Cerebellar cortex (tissue), 1 donor: ENCODE measurements at regions not wholly inside any gene's neighbourhood (a gene's known extent, or its start where the extent isn't known, plus 50 kb on each side); places are given as distances from the start of the nearest gene placed in this dataset.
"Not testable (repeated sequence)": the region's sequence is repeated elsewhere in the genome, so short reads cannot be mapped to it uniquely, and the experiment has no call there.

Source experiments
- DNase-seq: peaks from one replicate; pipeline ENCODE4 v3.0.0-alpha.2; 2015; ENCODE audit warnings: low spot score

- not testable (repeated sequence) for DNase-seq
Measured at GRCh38 chr18:14991934-14992445, 244.0 kb downstream of the ANKRD30B start.

- DNase-seq, result not testable (repeated sequence)
Measured at GRCh38 chr18:14992758-14993157, 244.8 kb downstream of the ANKRD30B start.

GRCh38 chr18:14995023-14995422 is 247.1 kb downstream of the ANKRD30B start:
- not testable (repeated sequence) for DNase-seq

DNA sequence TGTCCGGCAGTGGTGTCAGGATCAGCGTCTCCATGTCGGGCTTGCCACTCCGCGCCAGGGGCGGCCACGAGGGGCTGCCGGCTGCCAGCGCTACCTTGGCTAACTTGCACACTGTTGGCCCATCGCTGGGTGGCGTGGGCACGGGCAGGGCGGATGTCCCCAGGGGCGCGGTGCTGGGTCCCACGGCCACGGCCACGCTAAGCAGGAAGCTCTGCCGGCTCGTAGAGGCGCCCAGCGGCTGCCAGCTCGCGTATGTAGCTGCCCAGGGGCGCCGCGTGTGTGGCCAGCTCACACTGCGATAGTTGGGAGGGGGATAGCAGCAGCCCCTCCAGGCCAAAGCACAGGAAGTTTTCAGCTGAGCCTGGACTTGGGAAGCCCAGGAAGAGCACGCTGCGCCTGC is 249.4 kb downstream of the ANKRD30B start:
- DNase-seq, result no peak

- not testable (repeated sequence) for DNase-seq
Measured at GRCh38 chr18:14997899-14998298, 249.9 kb downstream of the ANKRD30B start.

- DNase-seq, result not testable (repeated sequence)
Measured at GRCh38 chr18:14998360-14999042, 250.5 kb downstream of the ANKRD30B start.

DNA sequence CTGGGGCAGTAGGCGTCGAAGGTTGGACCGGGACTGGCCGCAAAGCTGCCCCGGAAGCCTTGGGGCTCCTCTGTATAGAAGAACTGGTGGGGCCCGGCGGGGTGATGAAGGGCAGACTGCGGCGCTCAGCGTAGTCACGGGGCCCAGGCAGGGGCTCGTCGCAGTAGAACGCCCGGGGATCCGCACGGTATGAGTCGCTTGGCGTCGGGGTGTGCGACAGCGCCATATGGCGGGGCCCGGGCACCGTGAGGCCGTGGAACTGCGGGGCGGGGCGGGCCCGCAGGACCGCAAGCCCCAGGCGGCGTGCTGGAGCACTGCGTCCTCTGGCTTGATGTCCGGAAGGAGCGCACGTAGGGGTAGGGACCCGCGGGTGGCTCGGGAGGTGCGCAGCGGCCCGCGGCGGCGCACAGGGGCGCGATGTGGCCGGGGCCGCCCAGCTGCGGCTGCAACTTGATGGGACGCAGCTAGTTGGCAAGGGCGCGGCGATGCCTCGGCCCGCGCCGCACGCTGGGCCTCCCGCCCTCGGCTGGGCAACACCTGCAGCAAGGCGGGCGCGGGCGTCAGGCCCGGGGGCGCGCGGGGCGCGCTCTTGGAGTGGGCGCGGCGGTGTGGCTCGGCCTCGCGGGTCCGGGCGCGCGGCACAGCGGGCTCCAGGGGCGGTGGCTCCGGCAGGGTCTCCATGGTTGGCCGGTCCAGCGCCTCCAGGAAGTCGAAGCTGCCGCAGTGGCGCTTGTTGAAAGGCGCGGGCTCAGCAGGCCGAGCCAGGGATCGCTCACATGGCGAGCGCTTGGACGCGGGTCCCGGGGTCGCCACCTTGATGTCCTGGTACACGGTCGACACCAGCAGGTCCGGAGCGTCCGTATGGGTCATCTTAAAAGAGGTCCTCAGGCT is 251.4 kb downstream of the ANKRD30B start:
- no peak for DNase-seq

DNA sequence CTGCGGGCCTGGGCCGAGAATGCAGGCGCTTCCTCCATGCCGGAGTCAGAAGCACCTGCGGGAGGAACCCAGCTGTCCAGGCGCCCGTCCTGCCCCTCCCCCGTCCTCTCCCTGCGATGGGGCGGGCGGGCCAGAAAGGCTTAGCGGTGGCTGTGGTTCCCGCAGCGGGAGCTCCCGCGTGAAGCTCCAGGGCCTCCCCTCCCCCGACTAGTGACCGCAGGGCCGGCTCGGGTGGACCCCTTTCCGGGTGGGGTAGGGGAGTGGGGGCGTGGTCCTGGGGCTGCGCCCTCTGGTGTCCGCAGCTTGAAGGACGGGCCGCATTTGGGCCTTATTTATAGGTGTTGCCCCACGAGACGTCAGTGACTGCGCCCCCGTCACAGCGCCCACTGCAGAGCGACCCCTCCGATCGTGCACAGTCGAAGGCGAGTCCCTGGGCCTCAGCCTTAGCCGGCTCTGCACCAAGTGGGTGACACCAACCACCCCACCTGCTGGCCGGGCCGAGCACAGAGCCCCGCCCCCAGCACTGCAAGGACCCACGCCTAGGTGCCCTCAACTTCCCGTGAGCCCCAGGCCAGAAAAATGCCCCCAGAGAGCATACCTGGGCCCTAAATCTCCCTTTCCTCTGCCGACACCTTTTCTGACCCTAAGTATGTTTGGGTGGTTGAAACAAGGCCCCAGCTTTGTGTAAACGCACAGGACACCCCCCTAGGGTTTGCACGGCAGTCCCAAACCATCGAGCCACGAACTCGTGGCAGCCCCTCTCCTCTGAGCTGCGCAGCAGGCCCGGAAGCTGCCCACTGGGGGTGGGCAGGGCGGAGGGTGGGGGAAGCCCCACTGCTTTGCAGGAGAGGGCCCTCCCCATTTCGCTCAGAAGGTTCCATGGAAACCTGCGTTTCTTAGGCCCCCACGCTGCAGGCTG is 252.4 kb downstream of the ANKRD30B start:
- DNase-seq, result not testable (repeated sequence)

- not testable (repeated sequence) for DNase-seq
Measured at GRCh38 chr18:15001038-15001794, 253.2 kb downstream of the ANKRD30B start.

DNA sequence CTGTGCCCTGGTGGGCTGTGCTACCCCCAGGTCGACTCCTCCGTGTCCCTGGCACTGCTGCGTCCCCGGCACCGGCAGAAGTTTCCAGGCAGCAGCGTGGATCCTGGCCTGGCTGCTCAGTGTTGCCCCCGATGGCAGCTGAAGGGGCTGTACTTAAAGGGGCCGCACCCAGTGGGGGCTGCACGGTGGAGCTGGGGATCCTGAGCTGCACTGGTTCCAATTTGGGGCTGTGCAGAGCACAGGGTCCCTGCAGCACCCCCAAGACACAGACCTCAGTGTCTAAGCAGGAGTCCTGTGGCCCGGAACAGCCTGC is 253.8 kb downstream of the ANKRD30B start:
- not testable (repeated sequence) for DNase-seq

- DNase-seq, result not testable (repeated sequence)
Measured at GRCh38 chr18:15002765-15003164, 254.8 kb downstream of the ANKRD30B start.

GRCh38 chr18:15003231-15003630 is 255.3 kb downstream of the ANKRD30B start:
- not testable (repeated sequence) for DNase-seq

DNA sequence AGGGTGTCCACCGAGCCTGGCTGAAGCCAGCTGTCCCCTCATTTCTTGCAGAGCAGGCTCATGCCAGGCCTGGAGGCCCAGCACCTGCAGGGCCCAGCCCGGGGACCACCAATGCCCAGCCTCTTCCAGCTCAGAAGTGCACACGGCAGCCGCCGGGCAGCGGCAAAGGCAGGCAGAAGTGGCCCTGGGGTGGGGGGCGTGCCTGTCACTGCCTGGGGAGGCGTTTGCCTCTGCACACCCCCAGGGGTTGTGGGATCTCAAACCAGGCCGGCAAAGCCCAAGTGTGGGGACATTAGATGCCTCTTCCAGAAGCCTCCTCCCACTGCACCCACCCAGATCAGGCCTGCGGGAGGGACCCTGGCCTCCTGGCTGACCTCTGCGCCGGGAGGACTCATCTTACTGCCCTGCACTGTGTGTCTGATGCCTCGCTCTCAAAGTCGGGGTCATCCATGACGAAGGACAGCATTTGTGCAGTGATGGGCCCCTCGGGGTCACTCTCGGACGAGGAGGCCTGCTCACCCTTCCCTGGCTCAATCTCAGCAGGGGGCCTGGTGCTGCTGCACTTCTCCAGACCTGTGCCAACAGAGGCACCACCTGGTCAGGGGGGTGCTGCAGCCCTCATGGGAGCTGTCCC is 255.8 kb downstream of the ANKRD30B start:
- DNase-seq, result not testable (repeated sequence)

GRCh38 chr18:15004270-15004973 is 256.4 kb downstream of the ANKRD30B start:
- DNase-seq, result not testable (repeated sequence)

GRCh38 chr18:15005313-15006130 is 257.6 kb downstream of the ANKRD30B start:
- no peak for DNase-seq

GRCh38 chr18:15006616-15007015 is 258.6 kb downstream of the ANKRD30B start:
- not testable (repeated sequence) for DNase-seq

DNA sequence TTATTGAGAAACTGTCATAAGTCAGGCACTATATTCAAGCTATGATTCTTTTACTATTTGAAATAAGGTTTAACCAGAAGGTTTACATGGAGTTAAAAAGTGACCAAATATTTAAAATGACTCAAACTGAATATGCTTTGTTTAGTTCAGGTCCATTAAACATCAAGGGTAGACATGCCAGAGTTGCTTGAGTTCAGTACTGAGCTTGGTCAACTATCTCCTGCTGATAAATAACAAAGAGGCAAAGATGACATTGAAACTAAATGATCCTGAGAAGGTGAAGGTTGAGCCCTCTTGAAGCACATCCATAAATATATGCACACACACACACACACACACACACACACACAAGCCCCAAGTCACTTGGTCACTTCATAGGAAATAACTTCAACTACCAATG is 278.1 kb downstream of the ANKRD30B start:
- DNase-seq, result not testable (repeated sequence)

GRCh38 chr18:15028037-15028436 is 280.1 kb downstream of the ANKRD30B start:
- not testable (repeated sequence) for DNase-seq

DNA sequence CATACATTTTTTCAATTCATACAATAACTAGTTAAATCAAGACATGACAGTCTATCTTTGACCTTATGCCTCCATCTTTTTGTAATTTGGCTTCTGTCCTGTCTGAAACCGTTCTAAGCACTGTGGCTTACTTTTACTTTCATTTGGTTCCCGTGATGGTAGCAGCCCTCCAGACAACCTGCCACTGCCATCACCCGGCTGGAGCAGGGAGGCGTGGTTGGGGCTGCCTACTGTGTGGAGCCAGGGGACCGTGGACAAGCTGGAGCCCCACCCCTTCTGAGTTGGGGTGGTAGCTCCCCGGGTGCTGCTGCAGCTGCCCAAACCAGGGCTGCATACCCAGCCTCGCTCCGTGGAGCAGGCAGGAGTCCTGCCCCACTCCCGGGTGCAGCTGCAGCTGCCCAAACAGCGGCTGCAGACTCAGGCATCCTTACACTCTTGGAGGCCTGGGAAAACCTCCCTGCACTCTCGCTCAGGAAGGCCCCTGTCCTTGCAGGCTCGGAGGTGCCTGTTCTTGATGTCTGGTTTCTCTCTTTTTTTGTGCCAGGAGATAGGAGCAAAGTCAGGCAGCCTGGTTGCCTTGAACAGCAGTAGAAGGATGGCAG is 312.4 kb downstream of the ANKRD30B start:
- DNase-seq, result not testable (repeated sequence)
